Stomach (tissue), 8 donors: ENCODE measurements at regions not wholly inside any gene's neighbourhood (a gene's known extent, or its start where the extent isn't known, plus 50 kb on each side); places are given as distances from the start of the nearest gene placed in this dataset.

Experiments
- DNase-seq, 2 donors: peaks; one replicate each; pipeline versions ENCODE4 v3.0.0 to v3.0.0-alpha.2; 2013 to 2019
- H3K27ac ChIP-seq, 5 donors: fragments of 200-600 bp in 4 of 5; sonication (generic) in 4 of 5; one replicate each; pipeline ENCODE4 v1.5.1; 2013 to 2019; ENCODE audit warnings: mild to moderate bottlenecking in 1 of 5, moderate library complexity in 1 of 5
- H3K27me3 ChIP-seq, 3 donors: fragments of 200-600 bp; sonication (generic); one replicate each; pipeline ENCODE4 v1.5.1; 2017 to 2019; ENCODE audit warnings: mixed run types in 1 of 3
- H3K36me3 ChIP-seq, 4 donors: fragments of 200-600 bp; sonication (generic); 1 replicate in 3 of 4; 2 replicates in 1 of 4; pipeline ENCODE4 v1.5.1; 2016 to 2019
- H3K4me1 ChIP-seq, 4 donors: fragments of 200-600 bp; sonication (generic); one replicate each; pipeline ENCODE4 v1.5.1; 2016 to 2019
- H3K4me3 ChIP-seq, 4 donors: fragments of 200-600 bp; sonication (generic) in 3 of 4; one replicate each; pipeline ENCODE4 v1.5.1; 2016 to 2019; ENCODE audit warnings: mild to moderate bottlenecking in 1 of 4
- H3K9me3 ChIP-seq, 4 donors: fragments of 200-600 bp; sonication (generic); one replicate each; pipeline ENCODE4 v1.5.1; 2016 to 2019
- CTCF ChIP-seq, 7 experiments: fragments of 450-650 bp in 4 of 7; fragments of 200-600 bp in 3 of 7; sonication (generic) in 3 of 7; IDR thresholded peaks; one replicate each; pipeline ENCODE4 v1.5.1; 2016 to 2019; ENCODE audit warnings: antibody characterized with exemption in 7 of 7, control low read depth in 2 of 7, mild to moderate bottlenecking in 1 of 7
- EP300 ChIP-seq: sonication (generic); formaldehyde crosslinking; IDR thresholded peaks from one replicate; pipeline ENCODE4 v1.6.1; 2017; ENCODE audit warnings: antibody characterized with exemption
- POLR2A ChIP-seq, 4 donors: fragments of 450-650 bp; IDR thresholded peaks; one replicate each; pipeline ENCODE4 v1.6.1; 2016; ENCODE audit warnings: antibody characterized with exemption in 4 of 4, control low read depth in 2 of 4, mild to moderate bottlenecking in 1 of 4, moderate library complexity in 1 of 4
- POLR2AphosphoS5 ChIP-seq, 3 donors: sonication (generic); formaldehyde crosslinking; IDR thresholded peaks; one replicate each; pipeline ENCODE4 v1.6.1; 2016; ENCODE audit warnings: antibody characterized with exemption in 3 of 3
- WGBS, 5 donors: extraction: QIAGEN DNeasy Blood & Tissue Kit in 3 of 5; methylation state at CpG; one replicate each; pipeline versions ENCODE4 v1.1.5 to v1.1.7; 2013 to 2018; 5-methylcytosine and 5-hydroxymethylcytosine counted together
- intact Hi-C: fragments of 100-400 bp; cut with DNase I; formaldehyde crosslinking; loops from one replicate; pipeline ENCODE4 v1.15.1; 2023; ENCODE audit warnings: low total_unique reads
- donor health status: healthy with polysubstance abuse.
- donor health status: Bipolar disorder and iron deficiency.
- donor health status: healthy.

- 76 to 84% (median 81%) methylated on average over 2 of the region's 2 CpGs for WGBS, 5 donors
- DNase-seq: no peak
- no peaks in the 10 kb centered on the region for H3K36me3 ChIP-seq
- H3K4me1 ChIP-seq: no peaks in the 10 kb centered on the region
- H3K27me3 ChIP-seq: peaks cover 0 to 7% (median 0%) of the 10 kb centered on the region in 3 donors
- peaks cover 0 to 5% (median 3%) of the 10 kb centered on the region in 4 donors for H3K9me3 ChIP-seq
- intact Hi-C loops: no loop called here
- H3K4me3 ChIP-seq: no peak overlapping the region
- no peak overlapping the region for H3K27ac ChIP-seq
- no peak for TF ChIP-seq EP300
- TF ChIP-seq CTCF (IDR thresholded peaks at IDR 0.05): no peak
- no peak for TF ChIP-seq POLR2A (IDR thresholded peaks at IDR 0.05)
- no peak for TF ChIP-seq POLR2AphosphoS5 (IDR thresholded peaks at IDR 0.05)
Observed at GRCh38 chr6:163753430-163753829, 338.9 kb downstream of the QKI start.

- H3K4me1 ChIP-seq: no peaks in the 10 kb centered on the region
- peaks cover 0 to 5% (median 3%) of the 10 kb centered on the region in 4 donors for H3K9me3 ChIP-seq
- TF ChIP-seq CTCF (IDR thresholded peaks at IDR 0.05) (no peak), POLR2A (IDR thresholded peaks at IDR 0.05) (no peak), POLR2AphosphoS5 (IDR thresholded peaks at IDR 0.05) (no peak), EP300 (no peak)
- H3K36me3 ChIP-seq: no peaks in the 10 kb centered on the region
- no peak for DNase-seq
- H3K4me3 ChIP-seq: no peak overlapping the region
- WGBS, 5 donors: 86 to 91% (median 88%) methylated on average over 13 of the region's 13 CpGs
- H3K27me3 ChIP-seq: peaks cover 0 to 7% (median 0%) of the 10 kb centered on the region in 3 donors
- no peak overlapping the region for H3K27ac ChIP-seq
- intact Hi-C loops: no loop called here
Observed at GRCh38 chr6:163752446-163752845, 337.9 kb downstream of the QKI start.

- H3K4me3 ChIP-seq: no peak overlapping the region
- no peak for TF ChIP-seq CTCF (IDR thresholded peaks at IDR 0.05)
- TF ChIP-seq EP300: no peak
- TF ChIP-seq POLR2AphosphoS5 (IDR thresholded peaks at IDR 0.05): no peak
- no peak for TF ChIP-seq POLR2A (IDR thresholded peaks at IDR 0.05)
- H3K27me3 ChIP-seq: peaks cover 0 to 7% (median 0%) of the 10 kb centered on the region in 3 donors
- WGBS, 5 donors: 39 to 60% (median 48%) methylated on average over 18 of the region's 18 CpGs
- peak in 1 of 2 donors; percentile 21 for DNase-seq
- H3K27ac ChIP-seq: no peak overlapping the region
- H3K9me3 ChIP-seq: peaks cover 0 to 5% (median 3%) of the 10 kb centered on the region in 4 donors
- H3K4me1 ChIP-seq: no peaks in the 10 kb centered on the region
- H3K36me3 ChIP-seq: no peaks in the 10 kb centered on the region
- intact Hi-C loops: no loop called here
Observed at GRCh38 chr6:163751032-163751525, 336.6 kb downstream of the QKI start.

GRCh38 chr6:163750431-163751031, 336.0 kb downstream of the QKI start:
- TF ChIP-seq POLR2AphosphoS5 (IDR thresholded peaks at IDR 0.05): no peak
- no peak for TF ChIP-seq POLR2A (IDR thresholded peaks at IDR 0.05)
- TF ChIP-seq CTCF (IDR thresholded peaks at IDR 0.05): no peak
- TF ChIP-seq EP300: no peak
- Histone ChIP-seq H3K9me3 (peaks cover 0 to 5% (median 3%) of the 10 kb centered on the region in 4 donors), H3K4me1 (no peaks in the 10 kb centered on the region), H3K36me3 (no peaks in the 10 kb centered on the region), H3K4me3 (no peak overlapping the region), H3K27me3 (peaks cover 0 to 7% (median 0%) of the 10 kb centered on the region in 3 donors), H3K27ac (no peak overlapping the region)
- DNase-seq: peak in 1 of 2 donors; percentile 51
- intact Hi-C loops: no loop called here
- 64 to 79% (median 72%) methylated on average over 22 of the region's 22 CpGs for WGBS, 5 donors
